ENCODE measurements at regions not wholly inside any gene's neighbourhood (a gene's known extent, or its start where the extent isn't known, plus 50 kb on each side); places are given as distances from the start of the nearest gene placed in this dataset.

GRCh38 chr3:109882144-109882543 is 544.8 kb upstream of the DPPA4 start:
- no peak for DNase-seq
- no TSS peak for BruUV-seq (replicated peaks)
- no peak overlapping the region for H3K27ac Mint-ChIP-seq (ENCODE audit: unreplicated experiment)
- no peaks in the 10 kb centered on the region for H3K27me3 Mint-ChIP-seq (ENCODE audit: unreplicated experiment)
- intact Hi-C loops (cut with micrococcal nuclease; ENCODE audit: unreplicated experiment), result no loop called here
- TF ChIP-seq, protein P1, sequence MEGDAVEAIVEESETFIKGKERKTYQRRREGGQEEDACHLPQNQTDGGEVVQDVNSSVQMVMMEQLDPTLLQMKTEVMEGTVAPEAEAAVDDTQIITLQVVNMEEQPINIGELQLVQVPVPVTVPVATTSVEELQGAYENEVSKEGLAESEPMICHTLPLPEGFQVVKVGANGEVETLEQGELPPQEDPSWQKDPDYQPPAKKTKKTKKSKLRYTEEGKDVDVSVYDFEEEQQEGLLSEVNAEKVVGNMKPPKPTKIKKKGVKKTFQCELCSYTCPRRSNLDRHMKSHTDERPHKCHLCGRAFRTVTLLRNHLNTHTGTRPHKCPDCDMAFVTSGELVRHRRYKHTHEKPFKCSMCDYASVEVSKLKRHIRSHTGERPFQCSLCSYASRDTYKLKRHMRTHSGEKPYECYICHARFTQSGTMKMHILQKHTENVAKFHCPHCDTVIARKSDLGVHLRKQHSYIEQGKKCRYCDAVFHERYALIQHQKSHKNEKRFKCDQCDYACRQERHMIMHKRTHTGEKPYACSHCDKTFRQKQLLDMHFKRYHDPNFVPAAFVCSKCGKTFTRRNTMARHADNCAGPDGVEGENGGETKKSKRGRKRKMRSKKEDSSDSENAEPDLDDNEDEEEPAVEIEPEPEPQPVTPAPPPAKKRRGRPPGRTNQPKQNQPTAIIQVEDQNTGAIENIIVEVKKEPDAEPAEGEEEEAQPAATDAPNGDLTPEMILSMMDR (IDR thresholded peaks at IDR 0.05; ENCODE audit: unreplicated experiment), result no peak
- H3K4me1 Mint-ChIP-seq (ENCODE audit: low read depth, unreplicated experiment), result no peaks in the 10 kb centered on the region
- CTCF ChIA-PET, result no interaction called here
- H3K4me3 Mint-ChIP-seq (ENCODE audit: low read depth, unreplicated experiment), result no peak overlapping the region
- peaks cover 12% of the 10 kb centered on the region for H3K9me3 Mint-ChIP-seq (ENCODE audit: low read depth, unreplicated experiment)
- no peaks in the 10 kb centered on the region for H3K36me3 Mint-ChIP-seq (ENCODE audit: insufficient read depth, unreplicated experiment)

DNA sequence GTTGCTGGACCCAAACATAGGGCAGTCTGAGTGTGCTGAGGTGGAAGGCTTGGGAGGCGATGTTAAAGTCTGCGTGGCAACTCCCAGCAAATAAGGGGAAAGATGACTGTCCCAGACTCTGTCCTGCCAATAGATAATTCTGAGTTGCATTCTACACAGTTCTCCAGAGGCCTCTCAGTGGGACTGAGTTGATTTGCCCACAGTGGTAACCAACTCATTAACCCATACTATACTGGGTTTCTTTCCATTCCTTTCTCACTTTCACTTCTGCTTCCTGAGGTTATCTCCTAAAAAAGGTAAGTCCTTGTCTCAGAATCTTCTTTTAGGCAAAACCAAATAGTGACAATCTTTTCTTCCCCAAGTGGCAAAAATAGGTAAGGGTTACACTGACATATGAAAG is 549.9 kb upstream of the DPPA4 start:
- Mint-ChIP-seq H3K36me3 (ENCODE audit: insufficient read depth, unreplicated experiment) (no peaks in the 10 kb centered on the region), H3K27ac (ENCODE audit: unreplicated experiment) (no peak overlapping the region), H3K4me3 (ENCODE audit: low read depth, unreplicated experiment) (no peak overlapping the region), H3K27me3 (ENCODE audit: unreplicated experiment) (no peaks in the 10 kb centered on the region), H3K4me1 (ENCODE audit: low read depth, unreplicated experiment) (no peaks in the 10 kb centered on the region), H3K9me3 (ENCODE audit: low read depth, unreplicated experiment) (peaks cover 9% of the 10 kb centered on the region)
- intact Hi-C loops (cut with micrococcal nuclease; ENCODE audit: unreplicated experiment), result no loop called here
- BruUV-seq (replicated peaks), result no TSS peak
- DNase-seq, result no peak
- TF ChIP-seq, protein P1 (IDR thresholded peaks at IDR 0.05; ENCODE audit: unreplicated experiment), result no peak
- CTCF ChIA-PET, result no interaction called here

DNA sequence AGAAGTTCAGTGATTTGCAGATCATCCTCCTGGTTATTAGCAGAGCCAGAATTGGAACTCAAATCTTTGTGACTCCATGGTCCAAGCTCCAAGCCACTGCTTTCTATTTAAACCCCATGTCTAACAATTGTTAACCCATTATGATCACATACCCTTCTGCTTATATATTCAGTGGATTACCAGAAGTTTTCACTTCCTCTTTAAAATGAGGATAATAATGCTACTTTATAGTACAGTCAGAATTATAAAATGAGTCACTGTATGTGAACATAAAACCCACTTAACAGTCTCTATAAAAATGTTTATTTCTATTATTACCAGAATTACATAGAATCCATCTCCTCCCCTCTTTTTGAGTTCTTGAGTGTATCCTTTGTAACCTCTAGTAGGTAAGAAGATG is 550.7 kb upstream of the DPPA4 start:
- CTCF ChIA-PET, result no interaction called here

GRCh38 chr3:109897734-109898133 is 560.4 kb upstream of the DPPA4 start:
- CTCF ChIA-PET, result no interaction called here
- H3K27me3 Mint-ChIP-seq (ENCODE audit: unreplicated experiment), result no peaks in the 10 kb centered on the region
- peaks cover 36% of the 10 kb centered on the region for H3K4me1 Mint-ChIP-seq (ENCODE audit: low read depth, unreplicated experiment)
- H3K36me3 Mint-ChIP-seq (ENCODE audit: insufficient read depth, unreplicated experiment), result no peaks in the 10 kb centered on the region
- no TSS peak for BruUV-seq (replicated peaks)
- no peak overlapping the region for H3K4me3 Mint-ChIP-seq (ENCODE audit: low read depth, unreplicated experiment)
- intact Hi-C loops (cut with micrococcal nuclease; ENCODE audit: unreplicated experiment), result no loop called here
- no peak for DNase-seq
- H3K9me3 Mint-ChIP-seq (ENCODE audit: low read depth, unreplicated experiment), result peaks cover 5% of the 10 kb centered on the region
- H3K27ac Mint-ChIP-seq (ENCODE audit: unreplicated experiment), result no peak overlapping the region
- TF ChIP-seq, protein P1 (IDR thresholded peaks at IDR 0.05; ENCODE audit: unreplicated experiment), result no peak

More for the DNA sequence above, 550.7 kb upstream of the DPPA4 start:
- no peak overlapping the region for H3K4me3 Mint-ChIP-seq (ENCODE audit: low read depth, unreplicated experiment)
- no peaks in the 10 kb centered on the region for H3K27me3 Mint-ChIP-seq (ENCODE audit: unreplicated experiment)
- TF ChIP-seq, protein P1 (IDR thresholded peaks at IDR 0.05; ENCODE audit: unreplicated experiment), result no peak
- no TSS peak for BruUV-seq (replicated peaks)
- H3K4me1 Mint-ChIP-seq (ENCODE audit: low read depth, unreplicated experiment), result no peaks in the 10 kb centered on the region
- intact Hi-C loops (cut with micrococcal nuclease; ENCODE audit: unreplicated experiment), result no loop called here
- H3K36me3 Mint-ChIP-seq (ENCODE audit: insufficient read depth, unreplicated experiment), result no peaks in the 10 kb centered on the region
- no peak for DNase-seq
- H3K9me3 Mint-ChIP-seq (ENCODE audit: low read depth, unreplicated experiment), result peaks cover 7% of the 10 kb centered on the region
- H3K27ac Mint-ChIP-seq (ENCODE audit: unreplicated experiment), result no peak overlapping the region

DNA sequence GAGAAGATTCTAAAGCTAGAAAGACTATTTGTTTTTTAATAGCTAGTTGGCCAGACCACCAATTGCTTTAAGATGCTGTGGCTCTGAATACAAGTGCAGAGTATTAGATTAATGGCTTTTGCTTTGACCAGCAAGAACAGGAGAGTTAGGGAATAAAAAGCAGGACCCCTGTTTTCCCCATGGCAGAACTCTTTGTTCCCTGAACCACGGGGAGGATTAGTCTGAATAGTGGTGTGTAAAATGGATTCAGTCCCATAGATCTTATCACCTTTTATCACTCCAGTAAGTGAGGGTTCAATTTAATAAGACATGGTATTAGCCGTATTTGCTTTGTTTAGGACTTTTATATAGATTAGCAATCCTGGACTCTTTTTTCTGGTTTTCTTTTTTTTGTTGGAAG is 562.6 kb upstream of the DPPA4 start:
- BruUV-seq (replicated peaks), result no TSS peak
- DNase-seq, result no peak
- Mint-ChIP-seq H3K4me3 (ENCODE audit: low read depth, unreplicated experiment) (no peak overlapping the region), H3K27me3 (ENCODE audit: unreplicated experiment) (no peaks in the 10 kb centered on the region), H3K36me3 (ENCODE audit: insufficient read depth, unreplicated experiment) (no peaks in the 10 kb centered on the region), H3K9me3 (ENCODE audit: low read depth, unreplicated experiment) (peaks cover 5% of the 10 kb centered on the region), H3K4me1 (ENCODE audit: low read depth, unreplicated experiment) (peaks cover 36% of the 10 kb centered on the region), H3K27ac (ENCODE audit: unreplicated experiment) (peak overlapping the region; percentile 36)
- intact Hi-C loops (cut with micrococcal nuclease; ENCODE audit: unreplicated experiment), result no loop called here
- CTCF ChIA-PET, result no interaction called here
- TF ChIP-seq, protein P1 (IDR thresholded peaks at IDR 0.05; ENCODE audit: unreplicated experiment), result no peak

All from Calu3 (cell line).